ENCODE measurements at regions not wholly inside any gene's neighbourhood (a gene's known extent, or its start where the extent isn't known, plus 50 kb on each side); places are given as distances from the start of the nearest gene placed in this dataset.

GRCh38 chr6:19734519-19734918, 102.7 kb upstream of the ID4 start:
- Histone ChIP-seq H3K4me2 (no peak overlapping the region), H2AFZ (ENCODE audit: low read depth) (no peak overlapping the region)

GRCh38 chr6:19736066-19736465, 101.1 kb upstream of the ID4 start:
- Histone ChIP-seq H3K4me2 (no peak overlapping the region), H3K79me2 (ENCODE audit: insufficient read depth, low read depth) (no peaks in the 10 kb centered on the region), H4K20me1 (ENCODE audit: insufficient read depth) (no peaks in the 10 kb centered on the region), H3K27ac (no peak overlapping the region), H3K36me3 (ENCODE audit: insufficient read depth) (no peaks in the 10 kb centered on the region), H3K4me1 (ENCODE audit: low read depth, poor library complexity, severe bottlenecking) (no peaks in the 10 kb centered on the region), H2AFZ (ENCODE audit: low read depth) (no peak overlapping the region), H3K4me3 (IDR thresholded peaks at IDR 0.05; ENCODE audit: insufficient read depth, low read depth, low read length) (no peak overlapping the region), H3K9ac (no peak overlapping the region), H3K27me3 (ENCODE audit: insufficient read depth, low read depth) (no peaks in the 10 kb centered on the region)
- TF ChIP-seq CTCF (conservative IDR thresholded peaks at IDR 0.05; ENCODE audit: low read depth, low read length) = no peak

More at GRCh38 chr6:19734519-19734918, 102.7 kb upstream of the ID4 start:
- Histone ChIP-seq H3K4me1 (ENCODE audit: low read depth, poor library complexity, severe bottlenecking) (no peaks in the 10 kb centered on the region), H3K27me3 (ENCODE audit: insufficient read depth, low read depth) (no peaks in the 10 kb centered on the region), H3K79me2 (ENCODE audit: insufficient read depth, low read depth) (no peaks in the 10 kb centered on the region), H3K9ac (no peak overlapping the region), H3K4me3 (IDR thresholded peaks at IDR 0.05; ENCODE audit: insufficient read depth, low read depth, low read length) (no peak overlapping the region), H3K27ac (no peak overlapping the region), H4K20me1 (ENCODE audit: insufficient read depth) (no peaks in the 10 kb centered on the region), H3K36me3 (ENCODE audit: insufficient read depth) (no peaks in the 10 kb centered on the region)
- TF ChIP-seq CTCF (conservative IDR thresholded peaks at IDR 0.05; ENCODE audit: low read depth, low read length) = no peak

GRCh38 chr6:19738010-19738409, 99.2 kb upstream of the ID4 start:
- Histone ChIP-seq H2AFZ (ENCODE audit: low read depth) (no peak overlapping the region), H3K4me3 (IDR thresholded peaks at IDR 0.05; ENCODE audit: insufficient read depth, low read depth, low read length) (no peak overlapping the region), H3K36me3 (ENCODE audit: insufficient read depth) (no peaks in the 10 kb centered on the region), H3K27me3 (ENCODE audit: insufficient read depth, low read depth) (no peaks in the 10 kb centered on the region), H3K9ac (no peak overlapping the region), H3K4me2 (no peak overlapping the region), H3K79me2 (ENCODE audit: insufficient read depth, low read depth) (no peaks in the 10 kb centered on the region), H3K27ac (no peak overlapping the region), H4K20me1 (ENCODE audit: insufficient read depth) (no peaks in the 10 kb centered on the region), H3K4me1 (ENCODE audit: low read depth, poor library complexity, severe bottlenecking) (no peaks in the 10 kb centered on the region)
- TF ChIP-seq CTCF (conservative IDR thresholded peaks at IDR 0.05; ENCODE audit: low read depth, low read length) = no peak

GRCh38 chr6:19749722-19750121, 87.4 kb upstream of the ID4 start:
- Histone ChIP-seq H3K27me3 (ENCODE audit: insufficient read depth, low read depth) (no peaks in the 10 kb centered on the region), H3K4me1 (ENCODE audit: low read depth, poor library complexity, severe bottlenecking) (no peaks in the 10 kb centered on the region), H4K20me1 (ENCODE audit: insufficient read depth) (no peaks in the 10 kb centered on the region), H3K4me3 (IDR thresholded peaks at IDR 0.05; ENCODE audit: insufficient read depth, low read depth, low read length) (no peak overlapping the region), H3K9ac (no peak overlapping the region), H2AFZ (ENCODE audit: low read depth) (no peak overlapping the region), H3K79me2 (ENCODE audit: insufficient read depth, low read depth) (no peaks in the 10 kb centered on the region), H3K4me2 (no peak overlapping the region), H3K36me3 (ENCODE audit: insufficient read depth) (no peaks in the 10 kb centered on the region), H3K27ac (no peak overlapping the region)
- no peak for TF ChIP-seq CTCF (conservative IDR thresholded peaks at IDR 0.05; ENCODE audit: low read depth, low read length)
